ENCODE measurements at regions not wholly inside any gene's neighbourhood (a gene's known extent, or its start where the extent isn't known, plus 50 kb on each side); places are given as distances from the start of the nearest gene placed in this dataset.

DNA sequence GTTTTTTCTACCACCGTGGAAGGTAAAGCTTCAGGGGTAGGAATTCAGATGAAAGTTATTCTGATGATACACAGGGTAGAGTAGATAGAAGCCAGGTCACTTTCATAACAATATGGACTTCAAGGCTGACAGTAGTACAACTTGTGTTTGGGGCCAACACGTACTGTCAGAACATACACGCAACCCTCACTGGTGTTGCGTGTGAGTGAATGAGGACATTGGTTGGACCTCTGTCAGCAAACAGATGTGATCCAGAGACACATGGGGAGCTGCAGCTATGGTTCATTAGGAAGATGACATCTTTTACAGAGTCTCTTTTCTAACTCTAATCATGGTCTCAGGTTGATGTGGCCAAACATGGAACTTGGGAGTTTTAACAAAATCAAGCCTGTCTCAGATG lies 70.1 kb upstream of the MOCS2 start:
- no peaks in the 10 kb centered on the region for H3K4me1 ChIP-seq (replicated peaks in 1 of 2)
- WGBS, 10 experiments, result 60 to 100% (median 89%) methylated on average over 1 to 4 of the region's 4 CpGs; no CpG with 5 or more reads in 2 of the 10 experiments
- ATAC-seq (replicated peaks in 6 of 8), result no peak
- in situ Hi-C loops (cut with MboI; ENCODE audit: low pct_unique_long_range_greater_than_20kb in 2 of 9, low sequenced_read_pairs in 9 of 9, unreplicated experiment in 9 of 9), result loop anchor here in 1 of 9 experiments (25.0 kb wide), 1 partner anchor 1033 kb away; no protein-coding TSS in a partner anchor
- H3K27ac ChIP-seq, result no peak overlapping the region
- H3K4me3 ChIP-seq, result no peak overlapping the region

GRCh38 chr5:53180538-53180937 lies 71.0 kb upstream of the MOCS2 start:
- in situ Hi-C loops (cut with MboI; ENCODE audit: low pct_unique_long_range_greater_than_20kb in 2 of 9, low sequenced_read_pairs in 9 of 9, unreplicated experiment in 9 of 9), result loop anchor here in 1 of 9 experiments (25.0 kb wide), 1 partner anchor 1032 kb away; no protein-coding TSS in a partner anchor
- ATAC-seq (replicated peaks in 6 of 8), result no peak
- H3K27ac ChIP-seq, result no peak overlapping the region
- 53 to 100% (median 94%) methylated on average over 1 to 5 of the region's 5 CpGs; no CpG with 5 or more reads in 3 of the 10 experiments for WGBS, 10 experiments
- H3K4me3 ChIP-seq, result no peak overlapping the region
- no peaks in the 10 kb centered on the region for H3K4me1 ChIP-seq (replicated peaks in 1 of 2)

DNA sequence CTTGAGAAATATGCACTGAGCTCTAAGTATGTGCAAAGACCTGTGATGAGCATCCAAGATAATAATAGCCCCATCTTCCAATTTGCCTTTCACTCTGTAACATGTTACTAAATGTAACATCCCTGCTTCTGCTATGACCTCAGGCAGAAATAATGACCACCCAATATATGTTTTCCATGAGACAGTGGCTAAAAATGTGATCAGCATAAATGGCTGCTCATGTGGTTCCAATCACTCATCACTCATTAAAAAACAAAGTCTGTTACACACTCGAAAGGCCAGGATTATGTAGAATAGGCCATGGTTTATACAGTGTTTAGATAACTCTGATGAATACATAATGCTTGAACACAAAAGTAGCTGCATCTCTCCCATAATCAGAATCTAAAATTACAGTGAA lies 71.4 kb upstream of the MOCS2 start:
- ATAC-seq (replicated peaks in 6 of 8), result peak in 1 of 8 experiments; percentile 27
- in situ Hi-C loops (cut with MboI; ENCODE audit: low pct_unique_long_range_greater_than_20kb in 2 of 9, low sequenced_read_pairs in 9 of 9, unreplicated experiment in 9 of 9), result loop anchor here in 1 of 9 experiments (25.0 kb wide), 1 partner anchor 1031 kb away; no protein-coding TSS in a partner anchor
- Histone ChIP-seq H3K4me1 (replicated peaks in 1 of 2) (no peaks in the 10 kb centered on the region), H3K27ac (no peak overlapping the region), H3K4me3 (no peak overlapping the region)
- 20 to 92% (median 43%) methylated on average over 1 of the region's 1 CpG; no CpG with 5 or more reads in 4 of the 10 experiments for WGBS, 10 experiments

DNA sequence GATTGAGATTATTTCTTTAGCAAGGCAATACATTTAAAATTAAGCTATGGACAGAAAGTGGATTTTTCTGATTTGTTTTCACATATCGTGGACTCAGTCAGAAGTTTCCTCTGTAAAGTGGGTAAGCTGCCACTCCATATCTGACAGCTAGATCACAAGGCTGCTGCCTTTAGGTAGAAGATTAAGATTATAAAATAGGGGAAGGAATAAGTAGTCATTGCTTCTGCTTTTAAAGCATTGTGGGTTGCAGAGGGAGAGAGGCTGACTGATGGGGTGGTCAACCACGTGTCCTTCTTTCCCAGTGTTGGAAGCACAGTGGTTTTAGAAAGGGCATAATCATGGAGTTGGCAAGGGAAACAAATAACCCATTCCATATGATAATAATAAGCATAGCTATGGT lies 74.3 kb upstream of the MOCS2 start:
- ATAC-seq (replicated peaks in 6 of 8), result no peak
- in situ Hi-C loops (cut with MboI; ENCODE audit: low pct_unique_long_range_greater_than_20kb in 2 of 9, low sequenced_read_pairs in 9 of 9, unreplicated experiment in 9 of 9), result loop anchor here in 1 of 9 experiments (25.0 kb wide), 1 partner anchor 1028 kb away; no protein-coding TSS in a partner anchor
- WGBS, 10 experiments, result 65 to 100% (median 83%) methylated on average over 1 to 2 of the region's 2 CpGs; no CpG with 5 or more reads in 1 of the 10 experiments
- Histone ChIP-seq H3K27ac (no peak overlapping the region), H3K4me1 (replicated peaks in 1 of 2) (no peaks in the 10 kb centered on the region), H3K4me3 (no peak overlapping the region)

GRCh38 chr5:53191548-53192165 lies 82.1 kb upstream of the MOCS2 start:
- peak in 5 of 8 experiments; percentile 62 to 95 (median 77) for ATAC-seq (replicated peaks in 6 of 8)
- H3K4me3 ChIP-seq, result no peak overlapping the region
- in situ Hi-C loops (cut with MboI; ENCODE audit: low pct_unique_long_range_greater_than_20kb in 2 of 9, low sequenced_read_pairs in 9 of 9, unreplicated experiment in 9 of 9), result loop anchor here in 1 of 9 experiments (25.0 kb wide), 1 partner anchor 1021 kb away; no protein-coding TSS in a partner anchor
- H3K27ac ChIP-seq, result peak overlapping the region; percentile 18 to 35
- WGBS, 10 experiments, result 34 to 80% (median 56%) methylated on average over 1 to 4 of the region's 4 CpGs
- H3K4me1 ChIP-seq (replicated peaks in 1 of 2), result peaks cover 0 to 3% of the 10 kb centered on the region in 2 donors

DNA sequence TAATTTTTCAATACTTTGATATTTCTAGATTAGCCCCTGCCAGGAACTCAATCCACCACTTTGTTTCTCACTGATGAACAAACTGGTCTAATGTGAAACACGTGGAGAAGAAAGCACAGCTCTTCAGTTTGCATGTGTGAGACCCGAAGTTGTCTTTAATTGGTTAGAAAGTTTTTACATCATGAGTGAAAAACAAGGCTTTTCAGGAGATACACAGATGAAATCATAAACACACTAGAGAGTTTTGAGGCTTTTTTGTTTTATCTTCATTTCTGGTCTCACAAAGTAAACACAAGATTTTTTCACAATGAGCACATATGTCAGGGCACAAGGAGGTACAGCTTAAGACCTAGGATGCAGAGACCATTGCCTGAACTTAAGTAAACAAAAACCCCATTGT lies 84.5 kb upstream of the MOCS2 start:
- H3K27ac ChIP-seq, result no peak overlapping the region
- WGBS, 10 experiments, result 0 to 94% (median 23%) methylated on average over 1 to 2 of the region's 2 CpGs; no CpG with 5 or more reads in 2 of the 10 experiments
- peaks cover 0 to 3% of the 10 kb centered on the region in 2 donors for H3K4me1 ChIP-seq (replicated peaks in 1 of 2)
- no peak for ATAC-seq (replicated peaks in 6 of 8)
- in situ Hi-C loops (cut with MboI; ENCODE audit: low pct_unique_long_range_greater_than_20kb in 2 of 9, low sequenced_read_pairs in 9 of 9, unreplicated experiment in 9 of 9), result loop anchor here in 1 of 9 experiments (25.0 kb wide), 1 partner anchor 1018 kb away; no protein-coding TSS in a partner anchor
- no peak overlapping the region for H3K4me3 ChIP-seq

DNA sequence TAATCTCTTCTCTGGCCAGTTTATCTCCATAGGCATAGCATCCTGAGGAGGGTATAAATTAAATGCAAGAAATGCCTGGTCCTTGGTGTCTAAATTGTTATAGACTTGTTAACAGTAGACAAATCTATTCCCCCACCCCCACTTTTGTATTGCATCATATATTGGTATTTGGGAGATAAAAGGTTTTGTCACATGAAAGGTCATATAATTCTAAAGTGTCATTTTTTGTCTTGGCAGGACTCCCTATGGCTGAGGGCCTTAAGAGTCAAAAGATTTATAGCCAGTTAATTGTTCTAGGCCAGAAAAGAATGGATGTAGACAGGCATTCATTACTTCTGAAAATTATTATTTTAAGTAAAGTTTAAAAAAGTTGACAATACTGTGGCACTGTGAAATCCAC lies 90.3 kb upstream of the MOCS2 start:
- Histone ChIP-seq H3K4me3 (no peak overlapping the region), H3K27ac (no peak overlapping the region), H3K4me1 (replicated peaks in 1 of 2) (no peaks in the 10 kb centered on the region)
- in situ Hi-C loops (cut with MboI; ENCODE audit: low pct_unique_long_range_greater_than_20kb in 2 of 9, low sequenced_read_pairs in 9 of 9, unreplicated experiment in 9 of 9), result loop anchor here in 1 of 9 experiments (25.0 kb wide), 1 partner anchor 1012 kb away; no protein-coding TSS in a partner anchor
- ATAC-seq (replicated peaks in 6 of 8), result no peak

DNA sequence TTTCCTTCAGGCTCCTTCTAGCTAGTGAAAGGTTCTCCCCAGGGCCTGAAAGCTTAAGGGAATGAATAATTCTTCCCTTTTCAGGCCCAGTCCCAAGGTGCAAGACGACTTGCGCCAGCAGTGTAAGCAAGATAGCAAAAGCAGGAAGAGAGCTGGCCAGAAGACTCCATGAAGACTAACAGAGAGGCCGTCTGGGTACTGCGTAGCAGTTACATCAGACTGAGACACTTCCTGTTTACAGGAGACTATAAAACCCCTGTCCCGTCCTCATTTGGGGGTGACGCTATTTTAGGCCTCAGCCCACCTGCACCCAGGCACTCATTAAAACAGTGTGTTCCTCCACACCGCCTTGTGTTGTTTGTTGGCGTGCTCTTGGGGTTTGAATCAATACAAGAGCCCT lies 90.7 kb upstream of the MOCS2 start:
- H3K27ac ChIP-seq, result no peak overlapping the region
- WGBS, 10 experiments, result 58 to 100% (median 94%) methylated on average over 2 to 6 of the region's 8 CpGs; no CpG with 5 or more reads in 3 of the 10 experiments
- H3K4me3 ChIP-seq, result no peak overlapping the region
- no peaks in the 10 kb centered on the region for H3K4me1 ChIP-seq (replicated peaks in 1 of 2)
- ATAC-seq (replicated peaks in 6 of 8), result no peak
- in situ Hi-C loops (cut with MboI; ENCODE audit: low pct_unique_long_range_greater_than_20kb in 2 of 9, low sequenced_read_pairs in 9 of 9, unreplicated experiment in 9 of 9), result no loop called here

GRCh38 chr5:53201746-53202145 lies 92.2 kb upstream of the MOCS2 start:
- ATAC-seq (replicated peaks in 6 of 8), result no peak

DNA sequence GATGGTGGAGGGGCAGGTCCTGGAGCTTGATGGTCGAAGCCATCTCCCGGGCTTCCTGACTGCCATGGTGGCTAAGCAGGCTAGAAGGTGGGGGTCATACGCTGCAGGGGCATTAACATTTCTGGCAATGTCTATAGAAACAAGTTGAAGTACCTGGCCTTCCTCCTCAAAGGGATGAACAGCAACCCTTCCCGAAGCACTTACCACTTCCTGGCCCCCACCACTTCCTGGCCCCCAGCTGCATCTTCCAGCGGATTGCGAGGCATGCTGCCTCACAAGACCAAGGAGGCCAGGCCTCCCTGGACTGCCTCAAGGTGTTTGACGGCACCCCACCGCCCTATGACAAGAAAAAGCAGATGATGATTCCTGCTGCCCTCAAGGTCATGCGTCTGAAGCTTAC lies 97.0 kb upstream of the MOCS2 start:
- ATAC-seq (replicated peaks in 6 of 8), result no peak
- WGBS, 10 experiments, result 70 to 100% (median 97%) methylated on average over 1 to 5 of the region's 9 CpGs; no CpG with 5 or more reads in 2 of the 10 experiments
- Histone ChIP-seq H3K4me1 (replicated peaks in 1 of 2) (no peaks in the 10 kb centered on the region), H3K27ac (no peak overlapping the region), H3K4me3 (no peak overlapping the region)
- in situ Hi-C loops (cut with MboI; ENCODE audit: low pct_unique_long_range_greater_than_20kb in 2 of 9, low sequenced_read_pairs in 9 of 9, unreplicated experiment in 9 of 9), result no loop called here

More at GRCh38 chr5:53201746-53202145, 92.2 kb upstream of the MOCS2 start:
- H3K4me3 ChIP-seq, result no peak overlapping the region
- 60 to 100% (median 96%) methylated on average over 1 to 3 of the region's 3 CpGs; no CpG with 5 or more reads in 5 of the 10 experiments for WGBS, 10 experiments
- no peak overlapping the region for H3K27ac ChIP-seq
- in situ Hi-C loops (cut with MboI; ENCODE audit: low pct_unique_long_range_greater_than_20kb in 2 of 9, low sequenced_read_pairs in 9 of 9, unreplicated experiment in 9 of 9), result no loop called here
- no peaks in the 10 kb centered on the region for H3K4me1 ChIP-seq (replicated peaks in 1 of 2)

DNA sequence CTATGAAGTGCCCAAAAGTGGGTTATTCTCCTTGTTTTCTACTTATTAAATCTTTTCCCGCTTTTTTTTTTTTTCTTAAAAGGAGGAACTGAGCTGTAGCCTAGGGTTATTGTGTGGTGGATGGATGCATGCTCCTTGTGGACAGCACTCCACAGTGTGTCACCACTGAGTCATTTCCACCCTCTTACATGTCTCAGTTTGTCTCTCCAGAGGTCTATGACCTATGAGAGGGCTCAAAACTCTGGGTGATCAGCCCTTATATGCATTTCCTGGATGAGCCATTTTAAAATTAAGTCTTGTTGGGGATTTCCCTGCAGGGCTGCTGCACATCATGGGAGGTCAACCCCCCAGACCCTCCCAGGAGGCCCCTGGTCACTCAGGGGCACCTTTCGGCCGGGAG lies 102.2 kb upstream of the MOCS2 start:
- no peaks in the 10 kb centered on the region for H3K4me1 ChIP-seq (replicated peaks in 1 of 2)
- no peak overlapping the region for H3K27ac ChIP-seq
- in situ Hi-C loops (cut with MboI; ENCODE audit: low pct_unique_long_range_greater_than_20kb in 2 of 9, low sequenced_read_pairs in 9 of 9, unreplicated experiment in 9 of 9), result no loop called here
- no peak overlapping the region for H3K4me3 ChIP-seq
- WGBS, 10 experiments, result 86 to 100% (median 97%) methylated on average over 1 to 3 of the region's 3 CpGs; no CpG with 5 or more reads in 2 of the 10 experiments
- no peak for ATAC-seq (replicated peaks in 6 of 8)

GRCh38 chr5:53219174-53219573 lies 109.6 kb upstream of the MOCS2 start:
- 71 to 100% (median 88%) methylated on average over 1 to 5 of the region's 6 CpGs; no CpG with 5 or more reads in 1 of the 10 experiments for WGBS, 10 experiments

GRCh38 chr5:53219610-53220009 lies 110.1 kb upstream of the MOCS2 start:
- Histone ChIP-seq H3K4me1 (replicated peaks in 1 of 2) (no peaks in the 10 kb centered on the region), H3K27ac (no peak overlapping the region), H3K4me3 (no peak overlapping the region)
- in situ Hi-C loops (cut with MboI; ENCODE audit: low pct_unique_long_range_greater_than_20kb in 2 of 9, low sequenced_read_pairs in 9 of 9, unreplicated experiment in 9 of 9), result no loop called here
- no peak for ATAC-seq (replicated peaks in 6 of 8)
- WGBS, 10 experiments, result 13 to 81% (median 46%) methylated on average over 1 to 3 of the region's 3 CpGs; no CpG with 5 or more reads in 4 of the 10 experiments

More at GRCh38 chr5:53219174-53219573, 109.6 kb upstream of the MOCS2 start:
- Histone ChIP-seq H3K27ac (no peak overlapping the region), H3K4me3 (no peak overlapping the region), H3K4me1 (replicated peaks in 1 of 2) (no peaks in the 10 kb centered on the region)
- no peak for ATAC-seq (replicated peaks in 6 of 8)
- in situ Hi-C loops (cut with MboI; ENCODE audit: low pct_unique_long_range_greater_than_20kb in 2 of 9, low sequenced_read_pairs in 9 of 9, unreplicated experiment in 9 of 9), result no loop called here

Data from motor neuron (in vitro differentiated cells).